ENCODE measurements at regions not wholly inside any gene's neighbourhood (a gene's known extent, or its start where the extent isn't known, plus 50 kb on each side); places are given as distances from the start of the nearest gene placed in this dataset.

DNA sequence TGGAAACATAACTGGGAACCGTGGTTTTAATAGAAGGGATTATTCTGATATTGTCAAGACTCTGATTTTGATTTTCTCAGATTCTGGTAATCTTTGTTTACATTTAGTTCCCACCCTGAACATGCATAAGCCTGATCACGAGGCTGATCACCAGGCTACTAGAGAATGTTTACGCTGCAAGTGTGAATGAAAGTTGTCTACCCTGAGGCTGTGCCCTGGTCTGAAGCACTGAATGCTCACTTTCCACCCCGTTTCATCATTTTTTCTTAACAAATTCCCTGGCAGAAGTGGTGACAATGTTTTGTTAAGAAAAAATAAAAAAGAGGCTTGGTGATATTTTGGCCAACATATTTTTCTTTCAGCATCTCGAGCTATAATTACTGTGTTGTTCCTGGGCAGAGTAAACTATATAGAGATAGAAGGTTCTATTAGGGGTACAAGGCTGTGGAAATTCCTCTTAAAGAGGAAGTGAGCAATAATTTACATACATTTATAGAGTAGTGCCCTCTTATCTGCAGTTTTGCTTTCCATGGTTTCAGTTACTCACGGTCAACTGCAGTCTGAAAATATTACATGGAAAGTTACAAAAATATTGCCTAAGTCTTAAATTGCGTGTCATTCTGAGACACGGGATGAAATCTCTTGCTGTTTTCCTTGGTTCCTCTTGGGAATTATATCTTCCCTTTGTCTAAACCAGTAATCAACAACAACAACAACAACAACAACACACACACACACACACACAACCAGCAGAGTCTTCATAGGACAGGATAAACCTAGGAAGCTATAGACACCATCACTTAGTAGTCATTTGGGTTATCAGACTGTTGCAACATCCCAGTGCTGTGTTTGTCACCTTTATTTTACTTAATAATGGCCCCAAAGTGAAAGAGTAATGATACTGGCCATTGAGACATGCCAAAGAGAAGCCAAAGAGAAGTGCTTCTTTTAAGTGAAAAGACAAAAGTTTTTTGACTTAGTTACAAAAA lies 566.6 kb upstream of the CITED2 start:
- in situ Hi-C loops (cut with MboI; ENCODE audit: low sequenced_read_pairs), result no loop called here
- peaks cover 5% of the 10 kb centered on the region for H3K4me1 ChIP-seq
- H3K4me3 ChIP-seq, result no peak overlapping the region
- DNase-seq (ENCODE audit: low spot score in 2 of 2), result no peak
- no peaks in the 10 kb centered on the region for H3K27me3 ChIP-seq (ENCODE audit: low read depth)
- H3K9me3 ChIP-seq, result no peaks in the 10 kb centered on the region
- H3K36me3 ChIP-seq (replicated peaks), result no peaks in the 10 kb centered on the region

- Histone ChIP-seq H3K36me3 (replicated peaks) (no peaks in the 10 kb centered on the region), H3K9me3 (no peaks in the 10 kb centered on the region), H3K4me3 (no peak overlapping the region), H3K27me3 (ENCODE audit: low read depth) (no peaks in the 10 kb centered on the region), H3K4me1 (peaks cover 5% of the 10 kb centered on the region)
- in situ Hi-C loops (cut with MboI; ENCODE audit: low sequenced_read_pairs), result no loop called here
- DNase-seq (ENCODE audit: low spot score in 2 of 2), result no peak
Measured at GRCh38 chr6:139939189-139939979, 564.9 kb upstream of the CITED2 start.

- no peaks in the 10 kb centered on the region for H3K4me1 ChIP-seq
- in situ Hi-C loops (cut with MboI; ENCODE audit: low sequenced_read_pairs), result no loop called here
- H3K36me3 ChIP-seq (replicated peaks), result no peaks in the 10 kb centered on the region
- DNase-seq (ENCODE audit: low spot score in 2 of 2), result no peak
- H3K9me3 ChIP-seq, result no peaks in the 10 kb centered on the region
- no peaks in the 10 kb centered on the region for H3K27me3 ChIP-seq (ENCODE audit: low read depth)
- no peak overlapping the region for H3K4me3 ChIP-seq
Measured at GRCh38 chr6:139932671-139933070, 558.2 kb upstream of the CITED2 start.

DNA sequence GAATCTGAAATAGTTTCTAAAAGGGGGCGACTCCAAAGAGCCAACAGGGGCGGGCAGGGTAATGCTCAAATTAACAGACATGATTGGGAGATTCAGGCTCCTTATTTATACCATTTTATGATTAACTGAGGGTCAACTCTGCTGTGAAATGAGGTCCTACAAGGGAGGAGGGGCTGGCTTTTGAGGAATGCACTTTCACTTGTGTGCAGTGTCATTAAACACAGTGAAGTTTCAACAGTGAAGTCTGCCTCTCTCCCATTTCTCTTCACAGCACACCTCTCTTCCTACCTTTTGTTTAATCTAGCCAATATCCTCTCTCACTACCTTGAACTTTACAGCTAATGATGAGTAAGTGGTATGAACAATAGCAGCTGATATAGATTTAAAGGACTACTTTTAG lies 557.3 kb upstream of the CITED2 start:
- Histone ChIP-seq H3K9me3 (no peaks in the 10 kb centered on the region), H3K4me3 (no peak overlapping the region), H3K27me3 (ENCODE audit: low read depth) (no peaks in the 10 kb centered on the region), H3K4me1 (no peaks in the 10 kb centered on the region), H3K36me3 (replicated peaks) (no peaks in the 10 kb centered on the region)
- DNase-seq (ENCODE audit: low spot score in 2 of 2), result no peak
- in situ Hi-C loops (cut with MboI; ENCODE audit: low sequenced_read_pairs), result no loop called here

GRCh38 chr6:139927742-139928305 lies 553.4 kb upstream of the CITED2 start:
- in situ Hi-C loops (cut with MboI; ENCODE audit: low sequenced_read_pairs), result no loop called here
- Histone ChIP-seq H3K9me3 (no peaks in the 10 kb centered on the region), H3K27me3 (ENCODE audit: low read depth) (no peaks in the 10 kb centered on the region), H3K4me1 (no peaks in the 10 kb centered on the region), H3K36me3 (replicated peaks) (no peaks in the 10 kb centered on the region), H3K4me3 (no peak overlapping the region)
- no peak for DNase-seq (ENCODE audit: low spot score in 2 of 2)

DNA sequence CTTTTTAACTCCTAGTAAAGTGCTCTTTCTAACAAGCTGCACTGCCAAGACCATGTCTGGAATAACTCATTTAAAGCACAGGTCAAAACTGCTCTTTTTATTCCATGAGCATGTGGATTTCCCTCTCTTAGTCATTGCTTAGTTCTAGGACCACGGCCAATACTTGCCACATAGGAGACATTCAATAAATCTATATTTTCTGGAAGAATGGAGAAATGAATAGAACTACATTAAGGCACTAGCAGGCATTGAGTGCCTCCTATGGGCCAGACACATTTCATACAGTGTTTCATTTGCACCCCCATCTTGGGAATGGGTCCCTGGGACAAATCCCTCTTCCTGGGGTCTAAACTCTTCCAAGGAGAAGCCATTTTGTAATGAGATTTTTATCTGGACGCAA lies 552.8 kb upstream of the CITED2 start:
- Histone ChIP-seq H3K27me3 (ENCODE audit: low read depth) (no peaks in the 10 kb centered on the region), H3K4me1 (no peaks in the 10 kb centered on the region), H3K9me3 (no peaks in the 10 kb centered on the region), H3K4me3 (no peak overlapping the region), H3K36me3 (replicated peaks) (no peaks in the 10 kb centered on the region)
- DNase-seq (ENCODE audit: low spot score in 2 of 2), result no peak
- in situ Hi-C loops (cut with MboI; ENCODE audit: low sequenced_read_pairs), result no loop called here

- no peaks in the 10 kb centered on the region for H3K36me3 ChIP-seq (replicated peaks)
- H3K27me3 ChIP-seq (ENCODE audit: low read depth), result no peaks in the 10 kb centered on the region
- H3K4me3 ChIP-seq, result no peak overlapping the region
- no peaks in the 10 kb centered on the region for H3K4me1 ChIP-seq
- no peak for DNase-seq (ENCODE audit: low spot score in 2 of 2)
- in situ Hi-C loops (cut with MboI; ENCODE audit: low sequenced_read_pairs), result no loop called here
- no peaks in the 10 kb centered on the region for H3K9me3 ChIP-seq
Measured at GRCh38 chr6:139926711-139927110, 552.3 kb upstream of the CITED2 start.

DNA sequence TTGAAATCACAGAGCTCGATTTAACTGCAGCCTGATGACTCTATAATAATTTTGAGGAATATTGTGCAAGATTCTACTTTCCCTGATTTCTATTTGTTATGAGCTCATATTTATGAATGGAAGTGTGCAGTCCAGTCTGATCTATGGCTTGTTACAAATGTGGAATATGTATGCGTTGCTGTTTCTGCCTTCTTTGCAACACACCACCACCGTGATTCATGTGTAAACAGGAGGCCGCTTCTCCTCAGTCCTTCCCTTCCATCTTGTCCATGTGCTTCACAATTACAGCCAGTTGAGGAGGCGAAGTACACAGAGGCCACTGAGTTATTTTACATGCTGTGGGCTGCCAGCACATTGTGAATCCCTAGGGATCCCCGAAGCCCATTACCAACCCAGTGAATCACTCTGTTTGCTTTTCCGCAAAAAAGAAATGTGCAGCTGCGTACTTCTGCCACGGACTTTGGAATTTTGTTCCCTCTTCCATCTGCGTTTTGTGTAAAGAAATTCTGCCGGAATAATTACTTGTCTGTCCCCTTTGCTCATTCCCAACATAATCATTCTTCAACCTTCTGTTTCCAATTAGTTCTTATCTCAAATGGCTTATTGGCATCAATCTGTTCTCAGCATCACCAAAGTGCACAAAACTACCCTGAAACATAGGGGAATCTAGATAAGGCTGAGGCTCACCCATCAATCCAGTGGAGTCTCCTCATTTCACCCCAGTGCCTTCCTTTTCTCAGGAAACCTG lies 551.6 kb upstream of the CITED2 start:
- Histone ChIP-seq H3K36me3 (replicated peaks) (no peaks in the 10 kb centered on the region), H3K27me3 (ENCODE audit: low read depth) (no peaks in the 10 kb centered on the region), H3K4me3 (no peak overlapping the region), H3K4me1 (no peaks in the 10 kb centered on the region), H3K9me3 (no peaks in the 10 kb centered on the region)
- DNase-seq (ENCODE audit: low spot score in 2 of 2), result no peak
- in situ Hi-C loops (cut with MboI; ENCODE audit: low sequenced_read_pairs), result no loop called here

DNA sequence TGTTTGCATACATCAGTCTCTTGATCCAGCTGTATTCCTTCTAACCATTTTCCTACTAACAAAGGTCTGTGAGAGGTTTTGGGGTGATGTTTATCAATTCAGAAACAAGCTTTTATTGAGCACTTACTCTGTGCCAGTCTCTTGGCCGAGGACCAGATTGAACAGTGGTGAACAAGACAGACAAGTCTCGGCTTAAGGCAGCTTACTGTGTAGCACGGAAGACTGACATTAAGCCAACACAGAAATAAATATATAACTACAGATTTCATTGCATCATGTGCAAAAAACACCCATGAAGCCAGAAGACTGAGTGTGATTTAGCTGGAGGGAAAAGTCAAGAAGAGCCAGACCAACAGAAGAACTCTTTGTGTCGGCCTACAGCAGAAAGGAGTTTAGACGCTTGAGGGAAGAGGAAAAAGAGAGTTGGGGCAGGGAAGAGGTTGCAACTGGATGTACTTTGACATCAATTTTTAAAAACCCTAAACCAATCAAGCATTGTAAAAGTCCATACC lies 549.6 kb upstream of the CITED2 start:
- H3K4me3 ChIP-seq, result no peak overlapping the region
- no peak for DNase-seq (ENCODE audit: low spot score in 2 of 2)
- no peaks in the 10 kb centered on the region for H3K9me3 ChIP-seq
- H3K4me1 ChIP-seq, result no peaks in the 10 kb centered on the region
- in situ Hi-C loops (cut with MboI; ENCODE audit: low sequenced_read_pairs), result no loop called here
- H3K36me3 ChIP-seq (replicated peaks), result no peaks in the 10 kb centered on the region
- H3K27me3 ChIP-seq (ENCODE audit: low read depth), result no peaks in the 10 kb centered on the region

- Histone ChIP-seq H3K4me3 (no peak overlapping the region), H3K9me3 (no peaks in the 10 kb centered on the region), H3K36me3 (replicated peaks) (no peaks in the 10 kb centered on the region), H3K4me1 (peaks cover 2% of the 10 kb centered on the region), H3K27me3 (ENCODE audit: low read depth) (no peaks in the 10 kb centered on the region)
- no peak for DNase-seq (ENCODE audit: low spot score in 2 of 2)
- in situ Hi-C loops (cut with MboI; ENCODE audit: low sequenced_read_pairs), result no loop called here
Measured at GRCh38 chr6:139922236-139922635, 547.8 kb upstream of the CITED2 start.

DNA sequence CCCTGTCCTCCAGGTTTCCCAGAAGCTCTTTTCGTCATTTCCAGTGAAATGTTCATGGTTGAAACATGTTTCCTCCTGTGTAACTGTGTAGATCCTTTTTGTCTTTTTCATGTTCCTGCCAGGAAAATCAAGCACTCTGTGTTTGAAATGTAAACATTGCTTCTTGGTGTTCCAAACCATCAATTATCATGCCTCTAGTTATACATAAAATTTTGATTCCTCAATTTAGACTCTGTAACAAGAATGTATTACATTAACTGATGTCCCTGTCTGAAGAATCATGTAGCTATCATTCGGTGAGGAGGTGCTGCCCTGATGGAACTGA lies 546.3 kb upstream of the CITED2 start:
- no peak for DNase-seq (ENCODE audit: low spot score in 2 of 2)
- in situ Hi-C loops (cut with MboI; ENCODE audit: low sequenced_read_pairs), result no loop called here
- H3K9me3 ChIP-seq, result no peaks in the 10 kb centered on the region
- no peak overlapping the region for H3K4me3 ChIP-seq
- H3K4me1 ChIP-seq, result peaks cover 2% of the 10 kb centered on the region
- H3K27me3 ChIP-seq (ENCODE audit: low read depth), result no peaks in the 10 kb centered on the region
- H3K36me3 ChIP-seq (replicated peaks), result no peaks in the 10 kb centered on the region

DNA sequence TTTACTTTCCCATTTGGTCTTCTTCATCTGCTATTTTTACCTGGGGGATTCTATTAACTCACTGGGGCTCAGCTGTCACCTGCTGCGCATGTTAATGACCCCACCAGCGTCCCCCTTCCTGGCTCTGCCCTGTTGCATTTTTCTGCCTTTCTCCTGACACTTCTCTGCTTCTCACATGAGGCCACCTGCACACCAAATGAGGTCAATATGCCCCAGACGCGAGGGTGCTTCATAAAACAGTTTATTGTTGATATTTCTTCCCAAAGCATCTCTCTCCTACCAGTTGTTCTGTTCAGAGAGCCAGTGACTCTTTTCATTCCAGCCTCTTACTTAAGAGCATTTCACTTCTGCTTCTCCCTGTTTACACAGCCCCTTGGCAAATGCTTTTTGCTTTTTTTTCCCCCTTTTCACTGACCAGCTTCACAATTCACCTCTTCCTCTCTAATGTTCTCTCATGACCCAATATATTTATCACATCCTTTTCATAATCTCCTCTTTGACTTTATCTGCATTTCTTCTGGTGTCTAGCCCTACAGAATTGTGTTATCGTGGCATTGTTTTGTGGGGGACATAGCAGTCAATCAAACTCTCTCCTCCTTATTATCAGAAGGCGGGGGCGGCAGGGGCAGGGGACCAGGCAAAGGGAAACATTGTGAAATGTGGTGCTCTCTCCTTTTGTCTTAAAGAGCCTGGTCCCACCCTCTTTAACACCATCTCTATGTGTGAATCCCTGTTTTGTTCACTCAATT lies 545.8 kb upstream of the CITED2 start:
- in situ Hi-C loops (cut with MboI; ENCODE audit: low sequenced_read_pairs), result no loop called here
- no peak for DNase-seq (ENCODE audit: low spot score in 2 of 2)

More for the DNA sequence above, 545.8 kb upstream of the CITED2 start:
- no peak overlapping the region for H3K4me3 ChIP-seq
- no peaks in the 10 kb centered on the region for H3K9me3 ChIP-seq
- no peaks in the 10 kb centered on the region for H3K36me3 ChIP-seq (replicated peaks)
- peaks cover 2% of the 10 kb centered on the region for H3K4me1 ChIP-seq
- no peaks in the 10 kb centered on the region for H3K27me3 ChIP-seq (ENCODE audit: low read depth)
